HEK293T (cell line): ENCODE measurements at regions not wholly inside any gene's neighbourhood (a gene's known extent, or its start where the extent isn't known, plus 50 kb on each side); places are given as distances from the start of the nearest gene placed in this dataset.

ENCODE experiments used
- BHLHE40 ChIP-seq: fragments of 450-650 bp; IDR thresholded peaks from 2 replicates; pipeline ENCODE4 v1.6.1; 2016; ENCODE audit warnings: mild to moderate bottlenecking, moderate library complexity, borderline replicate concordance
- ELF4 ChIP-seq: fragments of 450-650 bp; IDR thresholded peaks from 2 replicates; pipeline ENCODE4 v1.6.1; 2017; ENCODE audit warnings: antibody characterized with exemption
- LEF1 ChIP-seq: fragments of 450-650 bp; IDR thresholded peaks from 2 replicates; pipeline ENCODE4 v1.6.1; 2017; ENCODE audit warnings: mild to moderate bottlenecking, borderline replicate concordance
- NFRKB ChIP-seq: fragments of 450-650 bp; IDR thresholded peaks from 2 replicates; pipeline ENCODE4 v1.6.1; 2016; ENCODE audit warnings: mild to moderate bottlenecking, moderate library complexity
- SP1 ChIP-seq: fragments of 450-650 bp; IDR thresholded peaks from 2 replicates; pipeline ENCODE4 v1.6.1; 2017
- SUZ12 ChIP-seq: fragments of 450-650 bp; IDR thresholded peaks from 2 replicates; pipeline ENCODE4 v1.6.1; 2016; ENCODE audit warnings: mild to moderate bottlenecking
- TF ChIP-seq, protein P1 (sequence below): fragments of 450-650 bp; IDR thresholded peaks from 2 replicates; pipeline ENCODE4 v1.6.1; 2016

- TF ChIP-seq SP1 (no peak), SUZ12 (no peak), BHLHE40 (no peak), NFRKB (no peak), ELF4 (no peak), LEF1 (no peak)
- TF ChIP-seq, protein P1, sequence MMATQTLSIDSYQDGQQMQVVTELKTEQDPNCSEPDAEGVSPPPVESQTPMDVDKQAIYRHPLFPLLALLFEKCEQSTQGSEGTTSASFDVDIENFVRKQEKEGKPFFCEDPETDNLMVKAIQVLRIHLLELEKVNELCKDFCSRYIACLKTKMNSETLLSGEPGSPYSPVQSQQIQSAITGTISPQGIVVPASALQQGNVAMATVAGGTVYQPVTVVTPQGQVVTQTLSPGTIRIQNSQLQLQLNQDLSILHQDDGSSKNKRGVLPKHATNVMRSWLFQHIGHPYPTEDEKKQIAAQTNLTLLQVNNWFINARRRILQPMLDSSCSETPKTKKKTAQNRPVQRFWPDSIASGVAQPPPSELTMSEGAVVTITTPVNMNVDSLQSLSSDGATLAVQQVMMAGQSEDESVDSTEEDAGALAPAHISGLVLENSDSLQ: no peak
These were observed 953.2 kb upstream of the CDH8 start for GRCh38 chr16:62989480-62989879.
